ENCODE measurements at regions not wholly inside any gene's neighbourhood (a gene's known extent, or its start where the extent isn't known, plus 50 kb on each side); places are given as distances from the start of the nearest gene placed in this dataset.

- no TSS peak for BruUV-seq (replicated peaks)
- Histone ChIP-seq H3K4me3 (ENCODE audit: low read depth, low read length, poor library complexity, severe bottlenecking) (no peak overlapping the region), H2AFZ (ENCODE audit: low read length) (no peak overlapping the region), H4K20me1 (ENCODE audit: insufficient read depth, low read length) (no peaks in the 10 kb centered on the region), H3K9me2 (ENCODE audit: insufficient read depth, low read length) (no peaks in the 10 kb centered on the region), H3K27ac (ENCODE audit: low read depth, low read length, poor library complexity, severe bottlenecking) (no peak overlapping the region), H3K9me3 (ENCODE audit: low read length) (no peaks in the 10 kb centered on the region), H3K79me2 (ENCODE audit: insufficient read depth, low read depth, low read length) (no peaks in the 10 kb centered on the region), H3K4me1 (ENCODE audit: insufficient read depth, low read length, poor library complexity, severe bottlenecking) (no peaks in the 10 kb centered on the region), H3K36me3 (ENCODE audit: insufficient read depth, low read length) (no peaks in the 10 kb centered on the region), H3K4me2 (ENCODE audit: low read length) (no peak overlapping the region)
- ChIA-PET CTCF (ENCODE audit: unreplicated experiment) (no interaction called here), POLR2A (no interaction called here)
- DNase-seq (ENCODE audit: low spot score) = no peak
- intact Hi-C loops (cut with micrococcal nuclease; ENCODE audit: unreplicated experiment) = no loop called here
- TF ChIP-seq, protein P1, sequence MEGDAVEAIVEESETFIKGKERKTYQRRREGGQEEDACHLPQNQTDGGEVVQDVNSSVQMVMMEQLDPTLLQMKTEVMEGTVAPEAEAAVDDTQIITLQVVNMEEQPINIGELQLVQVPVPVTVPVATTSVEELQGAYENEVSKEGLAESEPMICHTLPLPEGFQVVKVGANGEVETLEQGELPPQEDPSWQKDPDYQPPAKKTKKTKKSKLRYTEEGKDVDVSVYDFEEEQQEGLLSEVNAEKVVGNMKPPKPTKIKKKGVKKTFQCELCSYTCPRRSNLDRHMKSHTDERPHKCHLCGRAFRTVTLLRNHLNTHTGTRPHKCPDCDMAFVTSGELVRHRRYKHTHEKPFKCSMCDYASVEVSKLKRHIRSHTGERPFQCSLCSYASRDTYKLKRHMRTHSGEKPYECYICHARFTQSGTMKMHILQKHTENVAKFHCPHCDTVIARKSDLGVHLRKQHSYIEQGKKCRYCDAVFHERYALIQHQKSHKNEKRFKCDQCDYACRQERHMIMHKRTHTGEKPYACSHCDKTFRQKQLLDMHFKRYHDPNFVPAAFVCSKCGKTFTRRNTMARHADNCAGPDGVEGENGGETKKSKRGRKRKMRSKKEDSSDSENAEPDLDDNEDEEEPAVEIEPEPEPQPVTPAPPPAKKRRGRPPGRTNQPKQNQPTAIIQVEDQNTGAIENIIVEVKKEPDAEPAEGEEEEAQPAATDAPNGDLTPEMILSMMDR (conservative IDR thresholded peaks at IDR 0.05; ENCODE audit: low read length) = no peak
- TF ChIP-seq EZH2phosphoT487 (IDR thresholded peaks at IDR 0.05; ENCODE audit: borderline replicate concordance, low read depth, low read length) = no peak
Measured at GRCh38 chr4:108398836-108399235, 221.5 kb upstream of the RPL34 start.

DNA sequence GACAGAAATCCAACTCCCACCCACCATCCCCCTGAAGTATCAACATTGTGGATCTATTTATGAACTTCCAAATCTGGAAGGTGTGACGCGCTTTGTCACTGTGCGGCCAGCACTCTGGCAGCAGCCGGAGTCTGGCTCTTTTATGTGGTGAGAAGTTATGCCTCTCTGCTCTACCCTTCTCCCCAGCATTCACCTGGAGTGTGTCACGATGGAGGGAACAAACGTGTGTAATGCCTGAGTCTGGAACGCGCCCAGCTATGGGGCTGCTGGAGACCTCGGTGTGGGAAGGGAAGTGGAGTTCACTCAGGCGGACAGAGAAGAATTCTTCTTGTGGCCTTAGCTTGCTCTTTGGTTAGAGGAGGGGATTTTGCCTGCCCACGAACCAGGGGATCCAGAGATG, 222.1 kb upstream of the RPL34 start:
- Histone ChIP-seq H4K20me1 (ENCODE audit: insufficient read depth, low read length) (no peaks in the 10 kb centered on the region), H3K36me3 (ENCODE audit: insufficient read depth, low read length) (no peaks in the 10 kb centered on the region), H3K4me3 (ENCODE audit: low read depth, low read length, poor library complexity, severe bottlenecking) (no peak overlapping the region), H3K4me1 (ENCODE audit: insufficient read depth, low read length, poor library complexity, severe bottlenecking) (no peaks in the 10 kb centered on the region), H3K79me2 (ENCODE audit: insufficient read depth, low read depth, low read length) (no peaks in the 10 kb centered on the region), H3K4me2 (ENCODE audit: low read length) (no peak overlapping the region), H3K9me2 (ENCODE audit: insufficient read depth, low read length) (no peaks in the 10 kb centered on the region), H3K27ac (ENCODE audit: low read depth, low read length, poor library complexity, severe bottlenecking) (no peak overlapping the region), H3K9me3 (ENCODE audit: low read length) (no peaks in the 10 kb centered on the region), H2AFZ (ENCODE audit: low read length) (no peak overlapping the region)
- no peak for TF ChIP-seq EZH2phosphoT487 (IDR thresholded peaks at IDR 0.05; ENCODE audit: borderline replicate concordance, low read depth, low read length)
- TF ChIP-seq, protein P1 (conservative IDR thresholded peaks at IDR 0.05; ENCODE audit: low read length) = no peak
- ChIA-PET POLR2A (no interaction called here), CTCF (ENCODE audit: unreplicated experiment) (no interaction called here)
- no TSS peak for BruUV-seq (replicated peaks)
- no peak for DNase-seq (ENCODE audit: low spot score)
- intact Hi-C loops (cut with micrococcal nuclease; ENCODE audit: unreplicated experiment) = no loop called here

GRCh38 chr4:108397850-108398249, 222.5 kb upstream of the RPL34 start:
- no peak for DNase-seq (ENCODE audit: low spot score)
- ChIA-PET POLR2A (no interaction called here), CTCF (ENCODE audit: unreplicated experiment) (no interaction called here)
- no peak overlapping the region for H3K4me2 ChIP-seq (ENCODE audit: low read length)
- H3K4me1 ChIP-seq (ENCODE audit: insufficient read depth, low read length, poor library complexity, severe bottlenecking) = no peaks in the 10 kb centered on the region
- H3K4me3 ChIP-seq (ENCODE audit: low read depth, low read length, poor library complexity, severe bottlenecking) = no peak overlapping the region
- H3K36me3 ChIP-seq (ENCODE audit: insufficient read depth, low read length) = no peaks in the 10 kb centered on the region
- intact Hi-C loops (cut with micrococcal nuclease; ENCODE audit: unreplicated experiment) = no loop called here
- no peaks in the 10 kb centered on the region for H4K20me1 ChIP-seq (ENCODE audit: insufficient read depth, low read length)
- no TSS peak for BruUV-seq (replicated peaks)
- no peaks in the 10 kb centered on the region for H3K9me3 ChIP-seq (ENCODE audit: low read length)
- no peak overlapping the region for H2AFZ ChIP-seq (ENCODE audit: low read length)
- H3K79me2 ChIP-seq (ENCODE audit: insufficient read depth, low read depth, low read length) = no peaks in the 10 kb centered on the region
- H3K27ac ChIP-seq (ENCODE audit: low read depth, low read length, poor library complexity, severe bottlenecking) = no peak overlapping the region
- no peaks in the 10 kb centered on the region for H3K9me2 ChIP-seq (ENCODE audit: insufficient read depth, low read length)
- TF ChIP-seq, protein P1 (conservative IDR thresholded peaks at IDR 0.05; ENCODE audit: low read length) = no peak
- no peak for TF ChIP-seq EZH2phosphoT487 (IDR thresholded peaks at IDR 0.05; ENCODE audit: borderline replicate concordance, low read depth, low read length)

All from OCI-LY7 (cell line).